IMR-90 (cell line): ENCODE measurements at regions not wholly inside any gene's neighbourhood (a gene's known extent, or its start where the extent isn't known, plus 50 kb on each side); places are given as distances from the start of the nearest gene placed in this dataset.

Experiments used
- BHLHE40 ChIP-seq: fragments of 150-350 bp; IDR thresholded peaks from 2 replicates; pipeline ENCODE4 v1.6.1; 2016; ENCODE audit warnings: mild to moderate bottlenecking, low read depth, low read length
- CEBPB ChIP-seq: IDR thresholded peaks from 2 replicates; pipeline ENCODE4 v1.6.1; 2012; ENCODE audit warnings: low read depth, low read length, improper control_type of control experiment
- FOS ChIP-seq: fragments of 150-350 bp; IDR thresholded peaks from 2 replicates; pipeline ENCODE4 v1.6.1; 2016; ENCODE audit warnings: low read depth, low read length
- MAFK ChIP-seq: IDR thresholded peaks from 2 replicates; pipeline ENCODE4 v1.6.1; 2012; ENCODE audit warnings: low read depth, low read length, improper control_type of control experiment
- MAZ ChIP-seq: IDR thresholded peaks from 2 replicates; pipeline ENCODE4 v1.6.1; 2012; ENCODE audit warnings: low read depth, mild to moderate bottlenecking, low read length, improper control_type of control experiment, moderate library complexity, borderline replicate concordance
- NFE2L2 ChIP-seq: fragments of 150-350 bp; IDR thresholded peaks from 2 replicates; pipeline ENCODE4 v1.6.1; 2016; ENCODE audit warnings: low read depth, mild to moderate bottlenecking, low read length
- POLR2A ChIP-seq: IDR thresholded peaks from 2 replicates; pipeline ENCODE4 v1.6.1; 2012; ENCODE audit warnings: mild to moderate bottlenecking, low read depth, low read length
- RAD21 ChIP-seq: IDR thresholded peaks from 2 replicates; pipeline ENCODE4 v1.6.1; 2012; ENCODE audit warnings: low read length, improper control_type of control experiment
- SMC3 ChIP-seq: fragments of 150-350 bp; IDR thresholded peaks from 2 replicates; pipeline ENCODE4 v1.6.1; 2016; ENCODE audit warnings: low read depth, mild to moderate bottlenecking, antibody characterized with exemption, low read length, moderate library complexity
- TF ChIP-seq, protein P1 (sequence below): conservative IDR thresholded peaks from 2 replicates; pipeline ENCODE4 v1.5.1; 2012; ENCODE audit warnings: mild to moderate bottlenecking, low read depth, low read length, improper control_type of control experiment
- TF ChIP-seq, protein P2 (sequence below): fragments of 150-350 bp; IDR thresholded peaks from 2 replicates; pipeline ENCODE4 v1.6.1; 2016; ENCODE audit warnings: low read depth, mild to moderate bottlenecking, low read length, moderate library complexity, borderline replicate concordance
- TF ChIP-seq, protein P3 (sequence below): fragments of 150-350 bp; IDR thresholded peaks from 2 replicates; pipeline ENCODE4 v1.6.1; 2017; ENCODE audit warnings: mild to moderate bottlenecking, antibody characterized with exemption, low read length, low read depth

DNA sequence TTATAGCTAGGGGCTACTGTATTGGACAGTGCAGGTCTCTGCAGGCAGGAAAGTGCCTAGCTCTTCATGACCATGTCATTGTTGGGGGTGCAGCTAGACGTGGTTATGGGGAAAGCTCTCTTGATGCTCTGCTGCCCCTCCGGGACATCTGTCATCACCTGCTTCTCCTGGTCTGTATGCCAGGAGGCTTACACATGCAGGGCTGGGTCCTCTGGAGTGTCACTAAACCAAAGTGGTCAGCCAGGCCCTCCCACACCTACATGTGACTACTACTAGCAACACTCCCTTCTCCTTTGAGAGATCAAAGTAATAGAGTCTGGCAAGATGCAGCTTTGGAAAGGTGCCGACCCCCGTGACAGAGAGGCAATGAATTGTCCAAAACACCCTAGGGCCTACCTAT, 98.5 kb downstream of the SST start:
- TF ChIP-seq, protein P1, sequence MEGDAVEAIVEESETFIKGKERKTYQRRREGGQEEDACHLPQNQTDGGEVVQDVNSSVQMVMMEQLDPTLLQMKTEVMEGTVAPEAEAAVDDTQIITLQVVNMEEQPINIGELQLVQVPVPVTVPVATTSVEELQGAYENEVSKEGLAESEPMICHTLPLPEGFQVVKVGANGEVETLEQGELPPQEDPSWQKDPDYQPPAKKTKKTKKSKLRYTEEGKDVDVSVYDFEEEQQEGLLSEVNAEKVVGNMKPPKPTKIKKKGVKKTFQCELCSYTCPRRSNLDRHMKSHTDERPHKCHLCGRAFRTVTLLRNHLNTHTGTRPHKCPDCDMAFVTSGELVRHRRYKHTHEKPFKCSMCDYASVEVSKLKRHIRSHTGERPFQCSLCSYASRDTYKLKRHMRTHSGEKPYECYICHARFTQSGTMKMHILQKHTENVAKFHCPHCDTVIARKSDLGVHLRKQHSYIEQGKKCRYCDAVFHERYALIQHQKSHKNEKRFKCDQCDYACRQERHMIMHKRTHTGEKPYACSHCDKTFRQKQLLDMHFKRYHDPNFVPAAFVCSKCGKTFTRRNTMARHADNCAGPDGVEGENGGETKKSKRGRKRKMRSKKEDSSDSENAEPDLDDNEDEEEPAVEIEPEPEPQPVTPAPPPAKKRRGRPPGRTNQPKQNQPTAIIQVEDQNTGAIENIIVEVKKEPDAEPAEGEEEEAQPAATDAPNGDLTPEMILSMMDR: no peak
- TF ChIP-seq POLR2A (no peak), MAZ (no peak), BHLHE40 (no peak), RAD21 (no peak), NFE2L2 (no peak), CEBPB (no peak), SMC3 (no peak), FOS (no peak), MAFK (no peak)
- TF ChIP-seq, protein P2, sequence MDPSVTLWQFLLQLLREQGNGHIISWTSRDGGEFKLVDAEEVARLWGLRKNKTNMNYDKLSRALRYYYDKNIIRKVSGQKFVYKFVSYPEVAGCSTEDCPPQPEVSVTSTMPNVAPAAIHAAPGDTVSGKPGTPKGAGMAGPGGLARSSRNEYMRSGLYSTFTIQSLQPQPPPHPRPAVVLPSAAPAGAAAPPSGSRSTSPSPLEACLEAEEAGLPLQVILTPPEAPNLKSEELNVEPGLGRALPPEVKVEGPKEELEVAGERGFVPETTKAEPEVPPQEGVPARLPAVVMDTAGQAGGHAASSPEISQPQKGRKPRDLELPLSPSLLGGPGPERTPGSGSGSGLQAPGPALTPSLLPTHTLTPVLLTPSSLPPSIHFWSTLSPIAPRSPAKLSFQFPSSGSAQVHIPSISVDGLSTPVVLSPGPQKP: no peak
- TF ChIP-seq, protein P3, sequence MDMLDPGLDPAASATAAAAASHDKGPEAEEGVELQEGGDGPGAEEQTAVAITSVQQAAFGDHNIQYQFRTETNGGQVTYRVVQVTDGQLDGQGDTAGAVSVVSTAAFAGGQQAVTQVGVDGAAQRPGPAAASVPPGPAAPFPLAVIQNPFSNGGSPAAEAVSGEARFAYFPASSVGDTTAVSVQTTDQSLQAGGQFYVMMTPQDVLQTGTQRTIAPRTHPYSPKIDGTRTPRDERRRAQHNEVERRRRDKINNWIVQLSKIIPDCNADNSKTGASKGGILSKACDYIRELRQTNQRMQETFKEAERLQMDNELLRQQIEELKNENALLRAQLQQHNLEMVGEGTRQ: no peak
